Stimulated activated CD4-positive, alpha-beta T cell treated with anti-CD3 and anti-CD28 coated beads, TNF-alpha, amount 100 ng/mL, for 4 hours (primary cell): ENCODE measurements at regions not wholly inside any gene's neighbourhood (a gene's known extent, or its start where the extent isn't known, plus 50 kb on each side); places are given as distances from the start of the nearest gene placed in this dataset.
"Not testable (repeated sequence)": the region's sequence is repeated elsewhere in the genome, so short reads cannot be mapped to it uniquely, and the experiment has no call there.

ENCODE experiments used
- DNase-seq, 3 experiments: peaks; one replicate each; pipeline ENCODE4 v3.0.0-alpha.2; 2020; ENCODE audit warnings: low read depth in 3 of 3

GRCh38 chr15:30030345-30030744 lies 52.4 kb upstream of the GOLGA8J start:
- no peak for DNase-seq

GRCh38 chr15:30023798-30024295 lies 58.9 kb upstream of the GOLGA8J start:
- DNase-seq = no peak

GRCh38 chr15:30010746-30011145 lies 72.0 kb upstream of the GOLGA8J start:
- no peak for DNase-seq

- no peak for DNase-seq
These were observed 74.6 kb upstream of the GOLGA8J start for GRCh38 chr15:30008156-30008555.

GRCh38 chr15:30001602-30002001 lies 81.2 kb upstream of the GOLGA8J start:
- DNase-seq = no peak

- no peak for DNase-seq
These were observed 84.7 kb upstream of the GOLGA8J start for GRCh38 chr15:29998033-29998432.

- no peak for DNase-seq
These were observed 85.3 kb upstream of the GOLGA8J start for GRCh38 chr15:29997499-29997898.

- no peak for DNase-seq
These were observed 88.5 kb upstream of the GOLGA8J start for GRCh38 chr15:29994284-29994683.

- no peak for DNase-seq
These were observed 91.8 kb upstream of the GOLGA8J start for GRCh38 chr15:29990954-29991353.

GRCh38 chr15:29990035-29990434 lies 92.7 kb upstream of the GOLGA8J start:
- DNase-seq = no peak

- DNase-seq = no peak
These were observed 94.1 kb upstream of the GOLGA8J start for GRCh38 chr15:29988701-29989100.

- no peak for DNase-seq
These were observed 95.8 kb upstream of the GOLGA8J start for GRCh38 chr15:29986946-29987345.

GRCh38 chr15:29978411-29979382 lies 104.1 kb upstream of the GOLGA8J start:
- DNase-seq = no peak

- not testable (repeated sequence) for DNase-seq
These were observed 108.7 kb upstream of the GOLGA8J start for GRCh38 chr15:29974056-29974455.

- DNase-seq = no peak
These were observed 110.7 kb upstream of the GOLGA8J start for GRCh38 chr15:29972051-29972450.

GRCh38 chr15:29970402-29970695 lies 112.4 kb upstream of the GOLGA8J start:
- no peak for DNase-seq

- DNase-seq = no peak
These were observed 113.0 kb upstream of the GOLGA8J start for GRCh38 chr15:29969562-29970401.

- no peak for DNase-seq
These were observed 113.7 kb upstream of the GOLGA8J start for GRCh38 chr15:29968895-29969561.

GRCh38 chr15:29968099-29968894 lies 114.5 kb upstream of the GOLGA8J start:
- DNase-seq = no peak

GRCh38 chr15:29962407-29962806 lies 120.3 kb upstream of the GOLGA8J start:
- no peak for DNase-seq
